GDM1 (cell line): ENCODE measurements at regions not wholly inside any gene's neighbourhood (a gene's known extent, or its start where the extent isn't known, plus 50 kb on each side); places are given as distances from the start of the nearest gene placed in this dataset.
"Not testable (repeated sequence)": the region's sequence is repeated elsewhere in the genome, so short reads cannot be mapped to it uniquely, and the experiment has no call there.

Experiments used
- DNase-seq: peaks from one replicate; lab custom pipeline; 2025; lab: John Stamatoyannopoulos, UW

GRCh38 chr4:24209131-24209530, 319.3 kb upstream of the PPARGC1A start:
- DNase-seq: no peak

- DNase-seq: no peak
These were observed 318.8 kb upstream of the PPARGC1A start for GRCh38 chr4:24208691-24209090.

GRCh38 chr4:24204708-24205107, 314.9 kb upstream of the PPARGC1A start:
- not testable (repeated sequence) for DNase-seq

- DNase-seq: no peak
These were observed 314.1 kb upstream of the PPARGC1A start for GRCh38 chr4:24203926-24204325.

GRCh38 chr4:24202579-24202978, 312.7 kb upstream of the PPARGC1A start:
- no peak for DNase-seq

- DNase-seq: no peak
These were observed 308.1 kb upstream of the PPARGC1A start for GRCh38 chr4:24197955-24198354.

- DNase-seq: no peak
These were observed 306.9 kb upstream of the PPARGC1A start for GRCh38 chr4:24196785-24197184.

GRCh38 chr4:24195991-24196736, 306.3 kb upstream of the PPARGC1A start:
- DNase-seq: no peak

GRCh38 chr4:24192018-24192641, 302.3 kb upstream of the PPARGC1A start:
- no peak for DNase-seq

- DNase-seq: no peak
These were observed 301.2 kb upstream of the PPARGC1A start for GRCh38 chr4:24190761-24191695.

- no peak for DNase-seq
These were observed 298.6 kb upstream of the PPARGC1A start for GRCh38 chr4:24188459-24188858.

- DNase-seq: no peak
These were observed 296.6 kb upstream of the PPARGC1A start for GRCh38 chr4:24186466-24186865.

- no peak for DNase-seq
These were observed 291.2 kb upstream of the PPARGC1A start for GRCh38 chr4:24181005-24181404.

GRCh38 chr4:24180586-24180985, 290.7 kb upstream of the PPARGC1A start:
- DNase-seq: no peak

GRCh38 chr4:24179201-24179840, 289.5 kb upstream of the PPARGC1A start:
- DNase-seq: no peak

- DNase-seq: not testable (repeated sequence)
These were observed 287.6 kb upstream of the PPARGC1A start for GRCh38 chr4:24177443-24177842.

- DNase-seq: no peak
These were observed 285.9 kb upstream of the PPARGC1A start for GRCh38 chr4:24175707-24176106.

GRCh38 chr4:24174602-24175001, 284.8 kb upstream of the PPARGC1A start:
- no peak for DNase-seq

GRCh38 chr4:24172406-24172805, 282.6 kb upstream of the PPARGC1A start:
- DNase-seq: no peak

- no peak for DNase-seq
These were observed 280.1 kb upstream of the PPARGC1A start for GRCh38 chr4:24169956-24170355.

GRCh38 chr4:24168658-24169057, 278.8 kb upstream of the PPARGC1A start:
- no peak for DNase-seq

GRCh38 chr4:24166501-24166900, 276.7 kb upstream of the PPARGC1A start:
- no peak for DNase-seq
